Activated effector memory CD4-positive, alpha-beta T cell treated with anti-CD3 and anti-CD28 coated beads, Interleukin-2, amount 50 U/mL, for 16 hours (primary cell): ENCODE measurements at regions not wholly inside any gene's neighbourhood (a gene's known extent, or its start where the extent isn't known, plus 50 kb on each side); places are given as distances from the start of the nearest gene placed in this dataset.

Experiments used
- DNase-seq: peaks from one replicate; pipeline ENCODE4 v3.0.0-alpha.2; 2020

DNA sequence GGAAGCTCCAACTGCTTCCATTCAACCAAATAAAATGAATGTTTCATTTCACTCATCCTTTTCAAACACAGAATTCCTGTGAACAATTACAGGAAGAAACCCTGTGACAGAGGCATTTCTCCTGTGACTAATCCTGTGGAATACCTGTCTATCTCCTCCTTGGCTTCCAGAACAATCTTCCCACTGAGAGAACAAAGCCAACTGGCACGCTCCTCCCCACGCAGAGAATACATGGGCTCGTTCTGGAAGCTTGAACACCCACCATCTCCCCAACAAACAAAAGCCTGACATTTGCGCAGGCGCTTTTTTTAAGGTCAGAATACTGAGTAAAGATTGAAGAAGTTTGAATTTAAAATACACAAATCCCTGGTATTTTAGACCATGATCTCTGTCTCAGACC, 104.7 kb upstream of the SLC66A3 start:
- DNase-seq = no peak

DNA sequence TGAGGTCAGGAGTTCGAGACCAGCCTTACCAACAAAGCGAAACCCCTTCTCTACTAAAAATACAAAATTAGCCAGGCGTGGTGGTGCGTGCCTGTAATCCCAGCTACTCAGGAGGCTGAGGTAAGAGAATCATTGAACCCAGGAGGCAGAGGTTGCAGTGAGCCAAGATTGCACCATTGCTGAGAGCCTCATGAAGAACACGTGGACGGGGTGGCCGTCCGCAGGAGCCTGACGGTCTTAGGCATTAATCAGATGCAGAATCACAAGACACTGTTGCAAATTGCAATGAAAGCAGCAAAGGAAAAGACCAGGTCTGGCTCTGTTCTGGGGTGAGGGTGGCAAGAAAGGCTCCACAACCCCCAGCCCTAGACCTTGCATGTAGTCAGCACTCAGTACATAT, 104.0 kb upstream of the SLC66A3 start:
- no peak for DNase-seq

DNA sequence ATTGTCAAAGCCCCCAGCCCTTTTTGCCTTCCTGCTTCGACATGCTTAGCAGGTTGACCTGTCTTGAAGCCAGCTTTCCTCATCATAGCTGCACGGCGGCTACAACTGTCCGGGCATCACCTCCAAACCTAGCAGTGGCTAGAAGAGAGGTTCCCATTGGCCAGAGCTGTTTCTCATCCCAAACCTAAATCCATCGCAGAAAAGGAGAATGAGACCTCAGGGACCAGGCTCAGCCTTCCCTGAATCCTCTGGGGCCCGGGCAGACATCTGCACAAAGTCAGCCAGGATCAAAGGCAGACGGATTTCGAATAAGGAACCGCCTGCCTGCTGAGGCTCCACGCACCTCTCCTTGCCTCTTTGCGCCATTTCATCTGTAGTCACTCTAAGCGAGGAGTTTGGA, 101.7 kb upstream of the SLC66A3 start:
- no peak for DNase-seq

DNA sequence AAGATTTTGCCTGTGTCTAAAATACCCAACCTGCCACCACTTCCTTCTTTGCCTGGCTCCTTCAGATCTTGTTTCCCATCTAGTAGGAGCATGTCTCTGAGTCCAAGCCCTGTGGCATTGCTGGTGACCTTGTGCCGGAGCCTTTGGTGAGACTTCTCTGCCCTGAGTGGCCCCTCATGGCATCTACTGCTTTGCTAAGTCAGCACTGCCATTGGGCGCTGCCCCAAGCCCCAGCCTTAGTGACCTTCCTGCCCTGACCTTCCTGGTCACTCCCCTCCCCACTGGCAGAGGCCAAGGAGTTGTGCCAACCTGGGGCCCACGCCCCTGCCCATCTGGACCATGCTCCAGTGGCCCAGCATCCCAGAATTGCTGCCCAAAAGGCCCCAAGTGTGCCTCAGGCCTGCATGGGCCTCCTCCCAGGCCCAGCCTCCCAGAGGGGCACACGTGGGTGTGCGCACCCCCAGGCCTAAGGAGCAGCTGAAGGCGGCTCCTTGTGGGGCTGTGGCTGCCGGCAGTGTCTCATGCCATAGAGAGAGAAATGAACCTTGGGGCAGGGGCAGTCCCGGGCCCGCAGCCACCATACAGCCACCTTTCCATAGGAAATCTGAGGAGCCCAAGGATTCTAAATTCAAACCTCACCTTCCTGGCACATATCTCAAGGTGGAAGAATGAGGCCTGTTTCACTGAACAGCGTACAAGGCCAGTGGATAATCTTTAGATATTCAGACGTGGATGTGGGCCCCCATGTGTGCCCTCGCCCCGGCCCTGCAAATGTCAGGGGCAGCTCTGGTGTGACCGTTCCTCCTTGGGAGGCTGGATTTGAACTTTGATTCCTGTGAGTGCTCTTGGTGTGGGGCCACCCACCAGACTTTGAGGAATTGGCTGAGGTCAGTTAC, 100.2 kb upstream of the SLC66A3 start:
- DNase-seq = no peak

DNA sequence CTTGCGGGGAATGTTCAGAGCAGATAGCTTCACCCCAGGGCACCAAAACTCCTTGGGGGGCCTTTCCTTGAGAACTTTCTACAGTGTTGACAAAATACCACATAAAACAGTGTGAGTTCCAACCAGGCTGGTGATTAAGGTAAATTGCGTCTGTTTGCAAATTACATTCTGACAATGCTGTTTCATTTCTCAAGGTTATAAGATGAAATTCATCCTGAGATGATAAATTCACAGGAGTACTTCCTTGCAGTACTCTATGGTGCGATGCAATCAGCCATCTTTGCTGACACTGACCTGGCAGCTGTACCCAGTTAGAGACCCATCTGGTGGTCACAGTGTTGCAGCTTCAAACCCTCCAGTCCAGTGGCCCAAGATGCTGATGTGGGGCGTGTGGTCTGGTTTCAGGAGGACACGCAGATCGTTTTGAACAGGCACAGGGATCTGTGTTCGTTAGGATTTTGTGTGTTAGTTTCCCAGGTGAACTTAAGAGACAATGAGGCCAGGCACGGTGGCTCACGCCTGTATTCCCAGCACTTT, 99.5 kb upstream of the SLC66A3 start:
- no peak for DNase-seq

DNA sequence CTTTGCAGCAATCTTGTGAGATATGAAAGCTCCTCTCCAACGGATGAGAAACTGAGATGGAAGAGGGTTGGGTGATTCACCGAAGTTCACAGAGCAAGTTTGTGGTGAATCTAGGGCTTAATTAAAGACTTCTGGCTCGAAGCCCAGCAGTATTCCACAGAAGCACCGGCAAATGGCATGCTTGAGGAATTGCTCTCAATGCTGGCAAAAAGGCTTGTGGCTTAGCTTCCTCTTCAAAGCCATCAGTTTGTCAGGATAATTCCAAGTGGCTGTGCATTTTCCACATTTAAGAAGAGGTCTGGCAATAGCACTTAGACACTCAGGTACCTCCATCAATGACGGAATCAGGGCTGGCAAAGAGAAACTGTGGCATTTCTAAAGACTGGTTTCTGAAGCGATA, 98.7 kb upstream of the SLC66A3 start:
- no peak for DNase-seq

DNA sequence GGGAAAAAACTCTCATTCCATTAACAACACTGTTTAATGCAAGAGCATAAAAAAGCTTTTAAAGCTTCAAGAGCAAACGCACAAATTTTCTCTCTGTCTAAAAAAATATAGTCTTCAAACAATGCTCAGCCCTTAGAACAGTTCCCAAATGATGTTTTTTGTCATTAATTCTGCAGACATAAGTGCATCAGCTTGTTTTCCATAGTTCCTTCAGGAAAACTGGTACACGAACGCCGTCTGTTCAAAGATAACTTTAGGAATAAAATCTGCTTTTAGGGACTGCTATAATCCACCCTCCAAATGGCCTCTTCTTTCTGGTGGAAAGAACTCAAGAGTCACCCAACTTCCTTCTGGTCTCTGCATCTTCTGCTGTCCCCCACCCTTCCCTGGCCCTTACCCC, 98.2 kb upstream of the SLC66A3 start:
- no peak for DNase-seq

DNA sequence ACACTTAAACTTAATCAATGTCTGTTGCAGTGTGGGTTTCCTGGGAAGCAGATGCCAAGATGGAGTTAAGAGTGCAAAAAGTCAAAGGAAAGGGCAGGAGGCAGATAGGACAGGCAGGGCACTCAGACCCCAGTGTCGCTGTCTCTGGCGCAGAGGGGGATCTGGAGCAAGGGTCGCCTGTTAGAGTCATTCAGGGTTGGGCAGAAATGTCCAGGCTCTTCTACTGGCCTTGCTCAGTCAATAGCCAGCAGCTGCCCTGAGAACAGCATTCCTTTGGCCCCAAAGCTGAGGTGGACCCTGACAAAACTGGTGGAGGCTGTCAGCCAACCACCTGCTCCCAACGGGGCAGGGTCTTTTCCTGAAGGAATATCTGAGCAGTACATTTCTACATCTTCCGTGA, 97.1 kb upstream of the SLC66A3 start:
- no peak for DNase-seq

DNA sequence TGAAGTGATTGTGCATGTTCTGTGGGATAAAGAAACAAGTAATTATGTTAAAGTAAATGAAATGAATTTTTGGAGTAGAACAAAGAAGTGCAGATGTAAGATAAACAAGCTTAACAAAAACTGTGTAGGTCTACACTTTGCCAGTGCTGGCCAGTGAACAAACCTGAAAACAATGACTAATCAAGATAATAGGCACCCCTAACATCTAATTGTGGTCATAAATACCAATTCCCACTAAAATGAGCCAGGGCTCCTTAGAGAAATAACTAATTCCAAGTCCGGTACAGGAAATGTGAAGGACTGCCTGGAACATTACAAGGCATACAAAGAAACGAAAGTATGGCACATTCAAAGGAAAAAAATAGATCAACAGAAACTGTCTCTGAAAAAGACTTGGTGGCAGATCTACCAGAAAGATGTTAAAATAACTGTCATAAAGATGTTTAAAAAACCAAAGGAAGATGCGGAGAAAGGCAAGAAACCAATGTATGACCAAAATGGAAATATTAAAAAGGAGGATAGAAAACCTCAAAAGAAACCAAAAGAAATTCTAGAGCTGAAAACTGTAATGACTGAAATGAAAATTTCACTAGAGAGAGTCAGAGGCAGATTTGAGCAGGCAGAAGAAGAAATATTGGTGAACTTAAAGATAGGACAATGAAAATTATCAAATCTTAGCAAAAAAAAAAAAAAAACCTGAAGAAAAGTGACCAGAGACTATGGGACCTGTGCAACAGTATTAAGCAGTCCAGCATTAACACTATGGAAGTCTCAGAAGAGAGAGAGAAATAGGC, 94.7 kb upstream of the SLC66A3 start:
- no peak for DNase-seq

DNA sequence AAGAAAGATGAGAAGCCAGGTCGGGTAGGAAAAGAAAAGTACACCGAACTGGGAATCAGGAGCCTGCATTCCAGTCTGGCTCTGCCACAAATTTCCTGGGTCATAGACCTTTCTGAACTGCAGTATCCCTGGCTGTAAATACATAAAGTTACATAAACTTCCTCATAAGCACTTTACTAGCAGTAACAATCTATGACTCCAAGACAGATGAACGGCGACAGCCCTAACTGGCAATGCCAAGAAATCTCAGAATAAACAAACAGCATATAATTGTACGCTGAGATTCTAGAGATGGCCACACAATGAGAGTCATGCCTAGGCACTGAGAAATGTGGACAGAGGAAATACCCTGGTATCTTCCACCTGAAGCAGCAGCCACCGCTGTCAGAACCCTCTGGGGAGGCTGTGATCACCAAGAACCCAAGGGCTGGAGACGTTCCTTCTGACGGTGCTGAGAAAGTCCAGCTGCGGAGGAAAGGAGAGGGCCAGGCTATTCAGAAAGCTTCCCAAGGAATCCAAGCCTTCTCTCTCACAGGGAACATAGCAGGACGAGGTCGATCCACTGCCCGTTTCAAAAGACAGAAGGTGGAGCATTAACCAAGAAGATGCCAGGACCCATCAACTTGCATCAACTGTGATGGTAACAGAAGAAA, 89.3 kb upstream of the SLC66A3 start:
- no peak for DNase-seq

DNA sequence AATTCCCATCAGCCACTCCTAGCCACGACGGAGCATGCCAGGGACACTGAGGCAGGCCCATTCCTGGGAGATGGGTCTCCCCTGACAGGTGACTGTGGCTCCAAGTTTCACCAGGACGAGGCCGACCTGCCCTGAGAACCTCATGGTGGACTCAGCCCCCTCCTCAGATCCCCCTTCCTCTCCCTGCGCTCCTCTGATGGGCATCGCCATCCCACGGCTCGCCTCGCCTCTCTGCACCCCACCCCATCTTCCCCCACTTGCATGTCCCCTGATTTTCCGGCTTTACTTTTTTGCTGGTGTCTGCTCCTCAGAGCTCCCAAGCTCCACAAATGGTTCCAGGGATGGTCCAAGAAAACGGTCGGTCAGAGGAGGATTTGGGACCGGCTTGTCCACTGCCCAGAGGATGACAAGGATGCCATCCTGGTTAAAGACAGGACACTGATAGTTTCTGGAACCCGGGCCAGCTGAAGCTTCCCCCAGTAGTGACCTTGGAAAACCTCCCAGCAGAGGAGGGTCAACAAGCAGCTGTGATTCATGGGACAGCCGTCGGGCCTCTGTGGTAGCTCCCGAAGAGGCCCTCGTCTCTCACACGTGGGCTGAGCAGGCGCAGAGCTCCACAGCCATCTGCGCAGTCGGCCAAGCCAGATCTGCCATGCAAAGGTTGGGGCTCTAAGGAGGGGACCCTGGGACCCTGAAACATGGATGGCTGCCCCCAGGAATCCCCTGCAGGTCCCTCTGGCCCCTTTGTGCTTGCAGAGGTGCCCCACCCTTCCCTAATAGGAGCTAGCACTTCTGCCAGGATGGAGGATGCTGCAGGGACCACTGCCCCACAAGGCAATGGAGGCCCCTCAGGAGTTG, 87.8 kb upstream of the SLC66A3 start:
- DNase-seq = no peak

DNA sequence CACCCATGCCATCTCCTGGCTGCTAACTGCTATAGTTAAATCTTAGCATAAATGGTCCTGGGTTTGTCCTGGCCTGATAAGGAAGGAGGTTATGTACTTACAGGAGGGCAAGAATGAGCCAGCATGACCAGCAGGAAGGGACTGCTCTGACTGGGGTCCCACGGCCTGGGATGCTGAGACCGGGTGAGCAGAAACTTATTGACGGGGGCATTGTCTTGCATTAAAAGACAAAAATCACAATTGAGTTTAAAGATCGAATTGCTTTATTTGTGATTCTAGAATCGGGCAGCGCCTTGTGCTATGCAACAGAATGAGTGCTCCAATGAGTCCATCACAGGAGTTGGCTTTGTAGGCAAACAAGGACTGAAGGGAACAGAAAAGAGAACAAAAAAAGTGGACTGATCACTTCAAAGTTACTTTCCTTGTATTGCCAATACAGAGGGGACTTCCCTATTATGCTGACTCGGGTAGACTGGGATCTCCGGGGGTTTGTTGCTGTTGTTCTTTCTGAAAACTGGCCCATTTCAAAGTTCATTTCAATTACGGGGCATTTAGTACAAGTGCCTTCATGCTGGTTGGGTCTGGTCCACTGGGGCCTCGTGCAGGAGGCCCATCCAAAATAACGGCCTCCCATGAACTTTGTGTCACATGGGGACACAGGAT, 87.1 kb upstream of the SLC66A3 start:
- no peak for DNase-seq

DNA sequence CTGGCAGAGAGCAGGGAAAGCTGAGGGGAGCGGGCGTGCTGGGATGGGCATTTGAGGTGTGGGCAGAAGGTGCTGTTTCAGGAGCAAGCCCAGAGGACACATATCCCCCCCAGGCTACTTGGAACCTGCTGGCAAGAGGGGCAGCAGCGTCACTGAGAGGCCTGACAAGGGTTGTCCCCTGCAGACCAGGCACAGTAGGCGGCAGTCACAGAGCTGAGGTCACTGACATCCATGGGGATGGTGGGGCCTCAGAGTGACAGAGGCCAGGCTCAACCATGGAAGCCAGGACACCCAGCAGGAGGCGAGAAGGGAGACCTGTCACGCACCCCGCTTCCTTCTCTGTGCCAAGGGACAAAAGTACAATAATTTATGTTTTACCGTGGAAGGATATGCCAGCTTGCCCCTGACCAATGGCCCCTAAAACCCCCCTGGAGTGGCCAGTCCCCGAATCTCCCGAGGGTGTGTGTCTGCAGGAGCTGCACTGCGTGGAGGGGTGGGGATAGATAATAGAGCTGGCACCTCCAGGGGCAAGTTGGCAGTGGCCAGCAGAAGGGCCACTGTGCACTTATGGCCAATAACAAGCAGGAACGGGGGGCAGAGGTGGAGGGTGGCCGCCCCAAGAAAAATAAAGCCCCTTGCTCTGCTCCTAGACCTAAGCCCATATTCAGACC, 86.3 kb upstream of the SLC66A3 start:
- no peak for DNase-seq

DNA sequence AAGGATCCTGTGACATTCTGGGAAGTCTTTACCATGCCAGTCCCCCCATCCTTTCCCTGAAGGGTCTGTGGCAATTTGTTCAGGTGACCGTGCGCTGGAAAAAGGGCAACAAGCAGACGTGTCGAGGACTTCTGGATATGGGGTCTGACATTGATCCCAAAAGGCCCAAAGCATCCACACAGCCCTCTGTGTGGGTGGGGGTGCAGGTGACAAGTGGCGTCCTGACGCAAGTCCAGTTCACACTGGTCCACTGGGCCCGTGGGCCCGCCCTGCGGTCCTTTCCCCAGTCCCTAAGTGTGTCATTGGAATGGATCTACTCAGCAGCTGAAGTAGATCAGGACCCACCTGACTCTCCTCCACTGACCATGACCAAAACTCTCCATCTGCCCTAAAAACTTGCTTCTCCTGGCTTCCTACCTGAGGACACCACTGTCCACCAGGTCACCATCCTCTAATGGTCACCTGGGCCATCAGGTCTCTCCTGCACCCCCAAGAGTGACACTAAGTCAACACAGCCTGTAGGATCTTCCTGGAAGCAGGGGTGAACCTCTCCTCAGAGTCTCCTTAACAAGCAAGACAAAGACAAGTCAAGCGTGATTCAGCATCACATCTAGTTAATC, 85.6 kb upstream of the SLC66A3 start:
- no peak for DNase-seq

DNA sequence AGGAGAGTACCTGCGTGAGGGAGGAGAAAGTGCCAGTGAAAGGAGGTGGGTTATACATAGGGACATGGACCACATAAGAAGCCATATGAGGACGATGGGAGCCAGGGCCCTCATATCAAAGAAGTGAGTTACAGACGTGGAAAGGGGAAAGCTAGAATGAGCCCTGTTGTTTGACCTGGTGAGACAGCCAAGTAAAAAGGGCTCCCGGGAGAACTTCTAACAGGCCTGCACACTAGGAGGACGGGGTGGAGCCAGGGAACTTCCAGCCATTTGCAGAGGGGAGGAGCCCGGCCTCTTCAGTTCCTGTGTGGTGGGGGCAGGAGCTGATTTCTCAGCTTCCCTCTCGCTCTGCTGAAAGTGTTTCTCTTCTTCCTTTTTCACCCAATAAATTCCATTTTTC, 84.1 kb upstream of the SLC66A3 start:
- no peak for DNase-seq

DNA sequence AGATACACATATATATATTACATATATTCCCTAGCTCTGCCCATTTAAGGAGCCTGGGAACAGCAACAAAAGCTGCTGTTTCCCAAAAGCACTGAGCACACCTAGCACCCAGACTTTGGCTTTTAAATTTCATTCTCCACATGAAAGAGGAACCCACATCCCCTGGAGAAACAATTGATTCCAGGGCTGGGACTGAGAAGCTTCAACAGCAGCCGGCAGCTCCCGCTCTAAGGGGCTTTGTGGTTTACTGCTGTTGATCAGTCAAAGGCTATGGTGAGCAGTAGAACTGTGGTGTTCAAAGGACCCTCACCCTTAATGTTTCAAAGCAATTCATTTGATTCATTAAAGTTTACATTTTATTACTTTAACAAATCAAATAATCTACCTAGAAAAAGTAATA, 83.3 kb upstream of the SLC66A3 start:
- no peak for DNase-seq

DNA sequence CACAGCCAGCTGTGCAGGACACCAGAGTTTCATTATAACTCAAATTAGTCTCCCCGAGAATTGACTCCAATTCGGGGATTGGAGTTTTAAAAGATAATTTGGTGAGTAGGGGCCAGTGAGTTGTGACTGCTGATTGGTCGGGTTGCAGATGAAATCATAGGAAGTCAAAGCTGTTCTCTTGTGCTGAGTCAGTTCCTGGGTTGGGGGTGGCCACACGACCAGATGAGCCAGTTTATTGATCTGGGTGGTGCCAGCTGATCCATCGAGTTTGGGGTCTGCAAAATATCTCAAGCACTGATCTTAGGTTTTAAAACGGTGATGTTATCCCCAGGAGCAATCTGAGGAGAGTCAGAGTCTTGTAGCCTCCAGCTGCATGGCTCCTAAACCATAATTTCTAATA, 82.7 kb upstream of the SLC66A3 start:
- DNase-seq = no peak

DNA sequence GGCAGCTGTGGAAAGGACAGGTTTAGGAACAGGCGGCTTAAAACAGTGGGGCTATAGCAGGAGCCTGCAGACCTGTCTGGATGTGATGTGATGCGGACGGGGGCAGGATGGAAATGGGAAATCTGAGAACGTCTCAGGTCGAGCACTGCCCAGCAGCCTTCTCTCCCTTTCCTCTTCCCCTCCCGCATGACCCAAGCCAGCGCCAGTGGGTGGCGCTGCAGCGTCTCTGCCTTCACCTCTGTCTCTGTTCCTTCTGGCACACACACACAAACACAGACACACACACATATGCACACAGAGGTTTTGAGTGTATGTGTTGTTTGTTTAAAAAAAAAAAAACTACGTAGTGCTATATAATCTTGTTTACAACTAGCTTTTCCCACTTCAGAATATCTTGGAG, 82.0 kb upstream of the SLC66A3 start:
- no peak for DNase-seq

DNA sequence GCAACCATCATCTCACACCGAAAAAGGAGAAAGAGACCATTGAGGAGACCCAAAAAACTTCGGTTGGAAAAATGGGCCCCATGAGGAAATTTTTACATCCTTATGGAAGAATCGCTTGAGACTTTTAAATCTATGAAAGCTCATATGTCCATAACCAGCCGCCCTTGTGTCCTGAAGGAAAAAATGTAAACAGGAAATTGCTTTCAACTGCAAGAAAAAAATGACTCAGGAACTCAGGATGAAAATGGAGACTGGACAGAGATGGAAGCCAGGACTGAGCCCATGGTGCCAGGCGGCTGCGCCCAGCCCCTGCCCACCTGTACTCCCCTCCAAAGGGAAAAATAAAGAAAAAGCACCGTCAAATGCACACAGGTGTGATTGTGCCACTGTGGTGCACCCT, 81.5 kb upstream of the SLC66A3 start:
- DNase-seq = no peak

DNA sequence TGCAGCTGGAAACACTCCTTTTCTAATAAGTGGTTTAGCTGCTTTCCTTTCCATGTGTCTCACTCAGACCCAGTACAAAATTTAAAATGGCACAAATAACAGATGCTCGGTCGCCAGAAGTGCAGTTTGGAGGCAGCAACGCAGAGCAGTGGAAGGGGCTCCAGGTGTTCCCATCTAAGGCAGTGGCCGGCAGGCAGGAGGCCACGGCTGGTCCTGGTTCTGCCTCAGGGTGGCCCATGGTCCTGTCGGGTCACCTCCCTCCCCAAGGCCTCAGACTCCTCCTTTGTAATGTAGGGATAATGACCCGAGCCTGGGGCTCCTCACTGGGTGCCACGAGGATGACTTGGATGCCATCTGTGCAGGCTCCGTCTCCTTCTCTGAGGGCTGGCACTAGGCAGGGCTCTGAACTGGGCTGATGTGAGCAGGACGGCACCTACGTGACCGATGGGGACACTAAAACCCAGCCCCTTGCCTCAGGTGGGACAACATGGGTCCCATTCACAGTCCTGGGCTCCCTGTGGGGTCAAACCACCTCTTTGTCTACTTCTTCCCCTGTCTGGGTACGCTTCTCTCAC, 80.9 kb upstream of the SLC66A3 start:
- no peak for DNase-seq

DNA sequence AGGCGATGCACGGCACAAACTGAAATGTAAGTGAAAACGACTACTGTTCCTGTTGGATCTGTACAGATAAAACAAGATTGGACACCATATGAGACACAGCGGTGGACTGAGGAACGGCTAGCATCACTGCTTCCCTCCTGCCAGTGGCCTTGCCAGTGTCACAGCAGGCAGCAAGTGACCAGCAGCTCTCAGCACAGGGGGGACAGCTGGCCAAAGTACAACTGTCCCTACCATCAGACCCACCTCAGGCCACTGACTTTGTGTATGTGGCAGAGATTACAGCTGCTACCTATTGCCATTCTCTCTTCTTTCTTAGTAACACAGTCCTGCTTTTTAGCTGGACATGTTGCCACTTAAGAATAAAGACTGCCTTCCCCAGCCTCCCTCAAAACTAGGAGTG, 80.0 kb upstream of the SLC66A3 start:
- DNase-seq = no peak
